BJ (cell line): ENCODE measurements at regions not wholly inside any gene's neighbourhood (a gene's known extent, or its start where the extent isn't known, plus 50 kb on each side); places are given as distances from the start of the nearest gene placed in this dataset.
A peak's percentile ranks its signal among the peaks of the same experiment; 100 is the strongest.

Experiments used
- CTCF ChIA-PET: fragments of 350-600 bp; formaldehyde crosslinking; extraction: SDS; loops from one replicate; lab custom pipeline; 2021; ENCODE audit warnings: antibody characterized with exemption, inconsistent platforms; lab: Yijun Ruan, JAX
- POLR2A ChIA-PET: fragments of 300-600 bp; sonication (Branson Sonifier 250); formaldehyde crosslinking; extraction: SDS; loops from one replicate; lab custom pipeline; 2021; ENCODE audit warnings: antibody characterized with exemption; lab: Charles Lee
- DNase-seq: peaks from one replicate; pipeline ENCODE4 v3.0.0-alpha.2; 2011; ENCODE audit warnings: low read depth
- H3K27me3 ChIP-seq: 2 replicates; pipeline ENCODE4 v1.6.0; 2011; ENCODE audit warnings: low read length; ENCODE audit not compliant: control insufficient read depth, insufficient read depth
- H3K36me3 ChIP-seq: 2 replicates; pipeline ENCODE4 v1.5.1; 2011; ENCODE audit warnings: low read length; ENCODE audit not compliant: control insufficient read depth, insufficient read depth
- H3K4me3 ChIP-seq: 2 replicates; pipeline ENCODE4 v1.5.1; 2011; ENCODE audit warnings: low read depth, mild to moderate bottlenecking, control low read depth, low read length
- TF ChIP-seq, protein P1 (sequence below): IDR thresholded peaks from 2 replicates; pipeline ENCODE4 v1.5.1; 2011; ENCODE audit warnings: low read depth, mild to moderate bottlenecking, control low read depth, inconsistent platforms, low read length, moderate library complexity; ENCODE audit not compliant: insufficient read depth

DNA sequence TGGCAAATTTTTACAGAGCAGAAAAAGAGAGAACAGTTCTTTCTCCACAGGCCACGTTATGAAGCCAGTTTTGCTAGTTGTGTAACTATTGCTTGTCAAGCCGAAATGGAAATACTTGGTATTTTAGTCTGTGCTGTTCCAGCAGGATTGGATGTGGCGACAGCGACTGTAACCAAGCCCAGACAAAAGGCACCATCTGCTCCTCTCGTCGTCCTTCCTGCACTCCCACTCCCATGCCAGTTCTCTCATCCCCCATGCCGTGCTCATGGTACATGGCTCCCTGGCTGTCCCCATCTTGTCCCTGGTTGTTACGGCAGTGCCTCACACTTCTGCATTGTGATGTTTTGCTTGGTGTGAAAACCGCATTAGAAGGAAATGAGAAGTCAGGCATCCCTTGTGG lies 185.7 kb upstream of the FZD8 start:
- TF ChIP-seq, protein P1, sequence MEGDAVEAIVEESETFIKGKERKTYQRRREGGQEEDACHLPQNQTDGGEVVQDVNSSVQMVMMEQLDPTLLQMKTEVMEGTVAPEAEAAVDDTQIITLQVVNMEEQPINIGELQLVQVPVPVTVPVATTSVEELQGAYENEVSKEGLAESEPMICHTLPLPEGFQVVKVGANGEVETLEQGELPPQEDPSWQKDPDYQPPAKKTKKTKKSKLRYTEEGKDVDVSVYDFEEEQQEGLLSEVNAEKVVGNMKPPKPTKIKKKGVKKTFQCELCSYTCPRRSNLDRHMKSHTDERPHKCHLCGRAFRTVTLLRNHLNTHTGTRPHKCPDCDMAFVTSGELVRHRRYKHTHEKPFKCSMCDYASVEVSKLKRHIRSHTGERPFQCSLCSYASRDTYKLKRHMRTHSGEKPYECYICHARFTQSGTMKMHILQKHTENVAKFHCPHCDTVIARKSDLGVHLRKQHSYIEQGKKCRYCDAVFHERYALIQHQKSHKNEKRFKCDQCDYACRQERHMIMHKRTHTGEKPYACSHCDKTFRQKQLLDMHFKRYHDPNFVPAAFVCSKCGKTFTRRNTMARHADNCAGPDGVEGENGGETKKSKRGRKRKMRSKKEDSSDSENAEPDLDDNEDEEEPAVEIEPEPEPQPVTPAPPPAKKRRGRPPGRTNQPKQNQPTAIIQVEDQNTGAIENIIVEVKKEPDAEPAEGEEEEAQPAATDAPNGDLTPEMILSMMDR, result no peak
- H3K4me3 ChIP-seq, result no peak overlapping the region
- CTCF ChIA-PET, result no interaction called here
- H3K27me3 ChIP-seq, result peaks cover 8% of the 10 kb centered on the region; the same call in 1 of the 2 replicates
- H3K36me3 ChIP-seq, result no peaks in the 10 kb centered on the region
- POLR2A ChIA-PET, result no interaction called here
- no peak for DNase-seq

DNA sequence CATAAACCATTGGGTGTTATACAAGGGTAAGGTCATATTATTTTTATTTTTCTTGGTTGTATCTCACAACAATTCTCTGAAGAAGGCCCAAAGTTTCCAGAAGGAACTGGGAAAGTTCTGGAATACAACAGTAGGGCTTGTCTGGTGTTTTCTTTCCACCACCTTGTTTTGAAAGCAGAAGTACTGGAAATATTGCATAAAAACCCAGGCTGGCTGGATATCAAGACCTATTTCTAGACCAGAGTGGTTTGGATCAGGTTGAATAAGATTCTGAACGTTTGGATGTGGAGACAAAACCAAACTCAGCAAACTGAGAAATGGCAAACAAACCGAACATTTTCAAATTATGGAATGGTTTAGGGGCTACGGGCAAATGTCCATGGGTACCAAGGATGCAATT lies 182.6 kb upstream of the FZD8 start:
- CTCF ChIA-PET, result interaction anchor here (1.0 kb wide), 1 partner anchor 91 kb away, joined by 3 read pairs; no protein-coding TSS in a partner anchor
- no peaks in the 10 kb centered on the region for H3K36me3 ChIP-seq
- no peak for DNase-seq
- no peak overlapping the region for H3K4me3 ChIP-seq
- TF ChIP-seq, protein P1, result no peak
- POLR2A ChIA-PET, result no interaction called here
- H3K27me3 ChIP-seq, result peaks cover 3% of the 10 kb centered on the region

DNA sequence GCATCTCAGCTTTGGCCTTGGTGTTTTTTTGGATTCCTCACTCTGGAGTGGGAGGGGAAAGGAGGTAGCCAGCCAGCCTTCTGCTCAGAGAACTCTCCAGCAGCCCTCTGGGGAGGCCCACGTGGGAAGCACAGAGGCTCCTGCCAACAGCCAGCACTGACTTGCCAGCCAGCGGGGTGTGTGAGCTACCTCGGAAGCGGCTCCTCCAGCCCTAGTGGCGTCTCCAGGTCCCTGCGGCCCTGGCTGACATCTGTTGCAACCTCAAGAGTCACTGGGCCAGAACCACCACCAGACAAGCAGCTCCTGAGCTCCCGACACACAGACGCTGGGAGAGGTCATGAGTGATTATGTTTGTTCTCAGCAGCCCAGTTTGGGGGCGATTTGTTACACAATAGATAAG lies 180.2 kb upstream of the FZD8 start:
- Histone ChIP-seq H3K4me3 (no peak overlapping the region), H3K36me3 (no peaks in the 10 kb centered on the region), H3K27me3 (no peaks in the 10 kb centered on the region; the same call in 1 of the 2 replicates)
- DNase-seq, result no peak
- ChIA-PET CTCF (interaction anchor here (1.2 kb wide), 1 partner anchor 14 kb away, joined by 3 read pairs; no protein-coding TSS in a partner anchor), POLR2A (no interaction called here)
- TF ChIP-seq, protein P1, result peak; percentile 26; the same call in 1 of the 2 replicates

DNA sequence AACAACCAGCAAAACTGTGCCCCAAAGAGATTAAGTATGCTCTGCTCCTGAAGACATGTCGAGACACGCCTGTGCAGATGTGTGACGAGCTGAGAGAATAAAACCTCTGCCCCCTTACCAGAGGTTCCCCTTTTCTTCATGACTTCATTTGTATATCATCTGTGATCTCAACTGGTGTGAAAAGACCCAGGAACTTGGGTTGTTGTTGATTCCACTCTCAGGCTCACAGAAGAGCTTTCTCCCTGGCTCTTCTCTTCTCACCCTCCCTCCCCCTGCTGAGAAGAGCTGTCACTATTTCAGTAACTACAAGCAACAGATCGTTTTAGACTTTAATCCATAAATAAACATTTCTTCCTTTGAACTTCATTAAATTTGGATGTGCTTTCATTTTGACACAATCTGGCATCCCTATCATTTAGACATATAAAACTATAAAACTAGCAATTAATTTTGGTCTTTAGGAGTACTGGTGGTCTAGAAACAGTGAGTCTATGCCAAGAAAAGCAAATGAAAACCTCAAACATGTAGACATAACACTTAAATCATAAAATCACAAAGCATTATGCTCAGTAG lies 179.3 kb upstream of the FZD8 start:
- TF ChIP-seq, protein P1, result no peak
- ChIA-PET CTCF (no interaction called here), POLR2A (no interaction called here)
- Histone ChIP-seq H3K36me3 (no peaks in the 10 kb centered on the region), H3K27me3 (no peaks in the 10 kb centered on the region; the same call in 1 of the 2 replicates), H3K4me3 (no peak overlapping the region)
- DNase-seq, result no peak

DNA sequence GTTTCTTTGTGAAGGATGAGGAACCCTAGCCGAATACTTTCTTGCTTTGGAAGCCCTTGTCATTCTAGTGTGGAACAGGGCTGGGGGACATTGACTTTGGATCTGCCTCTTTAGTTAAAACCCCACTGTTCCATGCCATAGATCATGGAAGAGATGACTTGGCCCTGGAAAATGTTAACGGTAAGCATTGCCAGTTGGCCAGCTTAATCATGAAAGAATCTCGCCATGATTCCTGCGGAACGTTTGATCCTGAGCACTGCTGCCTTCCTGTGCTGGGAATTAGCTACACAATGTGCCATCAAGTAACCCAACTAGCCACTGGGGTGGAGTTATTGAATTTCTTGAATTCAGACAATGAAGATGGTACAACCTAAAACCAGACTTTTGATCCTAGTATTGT lies 177.6 kb upstream of the FZD8 start:
- Histone ChIP-seq H3K36me3 (no peaks in the 10 kb centered on the region), H3K27me3 (no peaks in the 10 kb centered on the region; the same call in 1 of the 2 replicates), H3K4me3 (no peak overlapping the region)
- TF ChIP-seq, protein P1, result no peak
- DNase-seq, result no peak
- CTCF ChIA-PET, result interaction anchor here (1.4 kb wide), 1 partner anchor 8 kb away, joined by 4 read pairs; no protein-coding TSS in a partner anchor
- POLR2A ChIA-PET, result no interaction called here
